Body of pancreas (tissue), 4 donors: ENCODE measurements at regions not wholly inside any gene's neighbourhood (a gene's known extent, or its start where the extent isn't known, plus 50 kb on each side); places are given as distances from the start of the nearest gene placed in this dataset.

Experiments used
- POLR2A ChIP-seq, 3 donors: fragments of 450-650 bp; IDR thresholded peaks; one replicate each; pipeline ENCODE4 v1.6.1; 2016; ENCODE audit warnings: antibody characterized with exemption in 3 of 3, mild to moderate bottlenecking in 2 of 3
- TF ChIP-seq, protein P1 (sequence below), 7 experiments: fragments of 450-650 bp in 4 of 7; fragments of 200-600 bp in 3 of 7; sonication (generic) in 3 of 7; IDR thresholded peaks; one replicate each; pipeline ENCODE4 v1.5.1; 2016 to 2019; ENCODE audit warnings: antibody characterized with exemption in 7 of 7

DNA sequence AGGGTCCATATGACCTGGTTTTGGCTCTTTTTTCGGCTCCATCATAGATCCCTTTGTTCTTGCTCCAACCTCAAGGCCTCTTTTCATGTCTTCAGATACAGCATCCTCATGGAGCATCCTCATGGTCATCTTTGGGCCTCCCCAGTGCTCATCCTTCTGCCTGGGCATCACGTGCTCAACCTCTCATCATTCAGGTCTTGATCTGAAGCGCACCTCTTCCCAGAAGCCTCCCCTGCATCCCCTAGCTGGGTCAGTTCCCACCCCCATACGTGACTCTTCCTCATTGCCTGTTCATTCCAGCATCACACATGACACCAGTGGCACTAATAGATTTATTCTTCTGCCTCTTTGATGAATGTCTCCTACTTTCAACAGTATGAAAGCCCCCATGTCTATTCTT, 192.2 kb downstream of the MIAT start:
- TF ChIP-seq, protein P1, sequence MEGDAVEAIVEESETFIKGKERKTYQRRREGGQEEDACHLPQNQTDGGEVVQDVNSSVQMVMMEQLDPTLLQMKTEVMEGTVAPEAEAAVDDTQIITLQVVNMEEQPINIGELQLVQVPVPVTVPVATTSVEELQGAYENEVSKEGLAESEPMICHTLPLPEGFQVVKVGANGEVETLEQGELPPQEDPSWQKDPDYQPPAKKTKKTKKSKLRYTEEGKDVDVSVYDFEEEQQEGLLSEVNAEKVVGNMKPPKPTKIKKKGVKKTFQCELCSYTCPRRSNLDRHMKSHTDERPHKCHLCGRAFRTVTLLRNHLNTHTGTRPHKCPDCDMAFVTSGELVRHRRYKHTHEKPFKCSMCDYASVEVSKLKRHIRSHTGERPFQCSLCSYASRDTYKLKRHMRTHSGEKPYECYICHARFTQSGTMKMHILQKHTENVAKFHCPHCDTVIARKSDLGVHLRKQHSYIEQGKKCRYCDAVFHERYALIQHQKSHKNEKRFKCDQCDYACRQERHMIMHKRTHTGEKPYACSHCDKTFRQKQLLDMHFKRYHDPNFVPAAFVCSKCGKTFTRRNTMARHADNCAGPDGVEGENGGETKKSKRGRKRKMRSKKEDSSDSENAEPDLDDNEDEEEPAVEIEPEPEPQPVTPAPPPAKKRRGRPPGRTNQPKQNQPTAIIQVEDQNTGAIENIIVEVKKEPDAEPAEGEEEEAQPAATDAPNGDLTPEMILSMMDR (IDR thresholded peaks at IDR 0.05), result no peak
- no peak for TF ChIP-seq POLR2A (IDR thresholded peaks at IDR 0.05)
